HuH-7.5 (cell line): ENCODE measurements at regions not wholly inside any gene's neighbourhood (a gene's known extent, or its start where the extent isn't known, plus 50 kb on each side); places are given as distances from the start of the nearest gene placed in this dataset.
A peak's percentile ranks its signal among the peaks of the same experiment; 100 is the strongest.
"Not testable (repeated sequence)": the region's sequence is repeated elsewhere in the genome, so short reads cannot be mapped to it uniquely, and the experiment has no call there.

Source experiments
- DNase-seq: peaks from one replicate; pipeline ENCODE4 v3.0.0; 2011; ENCODE audit warnings: low spot score

DNA sequence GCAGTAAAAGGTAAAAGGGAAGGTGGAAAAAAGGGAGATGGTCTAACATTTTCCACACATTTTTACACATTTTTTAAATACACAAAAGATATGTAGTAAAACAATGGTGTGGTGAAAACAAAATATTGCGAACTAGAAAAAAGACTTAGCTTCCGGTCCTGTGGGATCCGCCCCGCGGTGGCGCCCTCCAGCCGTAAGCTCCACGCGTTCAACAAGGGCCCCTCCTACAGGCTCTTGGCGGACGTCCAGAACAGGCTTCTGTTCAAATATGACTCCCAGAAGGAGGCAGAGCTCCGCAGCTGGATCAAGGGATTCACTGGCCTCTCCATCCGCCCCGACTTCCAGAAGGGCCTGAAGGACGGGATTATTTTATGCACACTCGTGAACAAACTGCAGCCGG is 134.1 kb upstream of the TEKT4 start:
- not testable (repeated sequence) for DNase-seq

DNA sequence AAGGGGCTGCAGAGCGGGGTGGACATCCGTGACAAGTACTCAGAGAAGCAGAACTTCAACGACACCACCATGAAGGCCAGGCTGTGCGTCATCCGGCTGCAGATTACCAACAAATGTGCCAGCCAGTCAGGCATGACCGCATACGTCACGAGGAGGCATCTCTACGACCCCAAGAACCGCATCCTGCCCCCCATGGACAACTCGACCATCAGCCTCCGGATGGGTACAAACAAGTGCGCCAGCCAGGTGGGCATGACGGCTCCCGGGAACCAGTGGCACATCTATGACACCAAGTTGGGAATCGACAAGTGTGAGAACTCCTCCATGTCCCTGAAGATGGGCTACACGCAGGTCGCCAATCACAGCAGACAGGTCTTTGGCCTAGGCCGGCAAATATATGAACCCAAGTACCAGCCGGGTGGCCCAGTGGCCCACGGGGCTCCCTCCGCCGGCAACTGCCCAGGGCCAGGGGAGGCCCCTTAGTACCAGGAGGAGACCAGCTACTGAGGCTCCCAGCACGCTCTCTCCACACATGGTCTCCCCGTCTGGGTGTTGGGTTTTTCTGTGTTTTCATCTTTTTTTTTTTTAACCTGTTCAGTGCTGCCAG is 133.4 kb upstream of the TEKT4 start:
- not testable (repeated sequence) for DNase-seq

- DNase-seq: no peak
These were observed 117.7 kb upstream of the TEKT4 start for GRCh38 chr2:94753466-94753998.

GRCh38 chr2:94758546-94758945 is 112.7 kb upstream of the TEKT4 start:
- no peak for DNase-seq

DNA sequence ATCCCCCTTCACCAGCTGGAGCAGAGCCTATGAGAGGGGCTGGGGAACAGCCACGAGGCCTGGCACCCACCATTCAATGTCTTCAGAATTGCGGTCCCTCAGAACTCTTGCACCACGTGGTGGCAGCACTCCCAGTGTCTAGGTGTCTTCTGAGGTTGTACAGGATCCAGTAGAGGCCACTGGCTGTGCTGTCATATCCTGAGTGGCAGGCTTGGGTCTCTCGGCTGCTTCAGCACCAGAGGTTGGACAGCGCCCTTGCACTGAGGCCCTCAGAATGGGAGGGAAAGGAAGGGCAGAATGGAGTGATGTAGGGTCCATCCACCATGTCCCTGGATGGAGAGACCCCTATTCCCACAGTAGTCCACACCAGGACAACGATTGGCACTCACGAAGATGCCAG is 112.0 kb upstream of the TEKT4 start:
- DNase-seq: peak; percentile 11

DNA sequence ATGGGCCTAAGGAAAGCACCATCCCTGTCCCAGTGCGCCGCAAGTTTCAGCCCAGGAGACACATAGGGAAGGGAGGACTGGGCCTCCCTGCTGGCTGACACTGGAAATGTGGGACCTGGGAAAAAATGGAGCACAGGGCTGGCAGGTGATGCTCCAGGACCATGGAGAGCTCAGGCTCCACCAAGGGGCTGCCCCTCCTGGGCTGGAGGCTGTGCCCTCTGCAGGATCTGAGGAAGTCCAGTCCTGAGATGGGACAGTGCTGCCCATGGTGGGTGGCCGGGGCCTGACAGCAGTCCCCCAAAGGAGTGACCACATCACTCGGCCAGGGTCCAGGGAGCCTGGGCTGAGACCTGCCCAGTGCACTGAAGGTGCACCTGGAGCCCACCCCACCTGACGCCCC is 108.6 kb upstream of the TEKT4 start:
- DNase-seq: no peak

GRCh38 chr2:94763318-94763717 is 107.9 kb upstream of the TEKT4 start:
- DNase-seq: no peak

DNA sequence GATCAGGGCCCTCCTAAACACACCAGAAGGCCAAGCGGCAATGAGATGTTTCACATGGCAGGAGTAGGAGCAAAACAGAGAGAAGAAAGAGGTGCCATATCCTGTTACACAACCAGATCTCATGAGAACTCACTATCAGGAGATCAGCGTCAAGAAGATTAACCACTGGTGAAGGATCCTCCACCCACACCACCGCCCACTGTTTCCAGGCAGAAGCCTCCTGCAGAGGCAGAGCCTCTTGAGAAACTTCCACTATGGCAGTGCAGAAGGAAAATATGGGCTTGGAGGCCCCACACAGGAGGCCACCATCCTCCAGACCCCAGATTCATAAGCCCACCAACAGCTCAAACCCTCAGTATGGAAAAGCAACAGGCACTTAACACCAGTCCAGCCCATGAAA is 106.9 kb upstream of the TEKT4 start:
- DNase-seq: not testable (repeated sequence)

- DNase-seq: no peak
These were observed 103.9 kb upstream of the TEKT4 start for GRCh38 chr2:94767336-94767735.

DNA sequence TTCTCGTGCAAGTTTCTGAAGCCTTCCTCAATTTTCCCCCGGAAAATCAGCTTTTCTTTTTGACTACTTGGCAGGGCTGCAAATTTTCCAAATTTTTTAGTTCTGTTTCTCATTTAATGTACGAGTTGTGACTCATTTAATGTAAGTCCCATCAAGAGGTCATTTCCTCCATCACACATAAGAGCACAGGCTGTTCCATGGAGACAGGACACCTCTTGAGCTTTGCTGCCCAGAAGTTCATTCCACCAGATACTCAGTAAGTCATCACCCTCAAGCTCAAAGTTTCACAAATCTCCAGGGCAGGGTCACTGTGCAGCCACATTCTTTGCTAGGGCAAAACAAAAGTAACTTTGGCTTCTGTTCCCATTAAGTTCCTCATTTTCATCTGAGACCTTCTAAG is 101.5 kb upstream of the TEKT4 start:
- no peak for DNase-seq

GRCh38 chr2:94774851-94775250 is 96.4 kb upstream of the TEKT4 start:
- DNase-seq: no peak

DNA sequence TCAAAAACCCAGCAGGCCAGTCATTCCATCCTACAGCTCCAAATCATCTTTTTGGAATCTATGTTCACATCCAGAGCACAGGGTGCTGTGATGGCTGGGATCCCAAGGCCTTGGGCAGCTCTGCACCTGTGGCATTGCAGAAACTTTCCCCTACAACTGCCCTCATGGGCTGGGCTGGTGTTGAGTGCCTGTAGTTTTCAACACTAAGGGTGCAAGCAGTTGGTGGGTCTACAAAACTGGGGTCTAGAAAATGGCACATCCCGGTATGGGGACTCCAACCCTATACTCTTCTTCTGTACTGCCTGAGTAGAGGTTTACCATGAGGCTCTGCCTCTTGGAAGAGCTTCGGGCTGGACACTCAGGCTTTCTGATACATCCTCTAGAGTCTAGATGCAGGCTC is 95.2 kb upstream of the TEKT4 start:
- no peak for DNase-seq

GRCh38 chr2:94785105-94785504 is 86.1 kb upstream of the TEKT4 start:
- DNase-seq: not testable (repeated sequence)

DNA sequence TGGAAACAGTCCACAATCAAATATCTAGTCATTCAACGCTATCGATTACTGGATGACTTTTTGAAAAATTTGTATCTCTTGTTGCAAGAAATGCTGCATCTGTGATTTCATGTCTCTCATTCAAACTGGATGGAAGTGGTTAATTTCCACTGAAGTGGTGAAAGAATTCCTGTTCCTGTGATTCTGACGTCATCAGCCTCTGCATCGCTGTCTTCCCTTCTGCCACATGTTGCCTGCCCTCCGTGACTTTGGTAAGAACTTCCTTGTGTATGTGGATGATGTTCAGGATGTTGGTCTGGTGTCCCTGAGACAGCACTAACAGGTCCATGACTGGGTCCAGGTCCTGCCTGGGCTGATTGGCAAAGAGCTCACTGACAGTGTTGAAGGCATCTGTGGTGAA is 84.8 kb upstream of the TEKT4 start:
- not testable (repeated sequence) for DNase-seq

DNA sequence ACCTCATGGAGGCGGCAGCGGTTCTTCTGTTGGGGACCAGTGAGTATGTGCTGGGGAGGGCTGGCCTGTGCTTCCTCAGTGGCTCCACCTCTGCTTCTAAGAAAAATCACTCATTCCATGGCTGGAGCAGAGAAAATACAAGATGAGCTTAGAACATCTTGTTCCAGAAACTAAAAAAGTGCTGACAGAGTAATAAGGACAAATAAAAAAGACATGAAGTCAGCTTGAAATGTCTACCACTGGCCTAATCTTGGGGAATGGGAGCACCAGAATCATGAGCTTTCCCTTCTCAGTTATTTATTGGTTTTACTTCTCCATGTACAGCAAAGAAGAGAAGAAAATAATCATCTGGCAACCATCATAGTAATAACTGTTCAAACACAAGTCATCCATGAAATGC is 81.1 kb upstream of the TEKT4 start:
- not testable (repeated sequence) for DNase-seq

- not testable (repeated sequence) for DNase-seq
These were observed 74.0 kb upstream of the TEKT4 start for GRCh38 chr2:94797235-94797634.
